Kidney (tissue), 13 donors: ENCODE measurements at regions not wholly inside any gene's neighbourhood (a gene's known extent, or its start where the extent isn't known, plus 50 kb on each side); places are given as distances from the start of the nearest gene placed in this dataset.
A peak's percentile ranks its signal among the peaks of the same experiment; 100 is the strongest.
"Not testable (repeated sequence)": the region's sequence is repeated elsewhere in the genome, so short reads cannot be mapped to it uniquely, and the experiment has no call there.

Source experiments
- DNase-seq, 5 donors: peaks; one replicate each; pipeline ENCODE4 v3.0.0-alpha.2; 2013 to 2020
- FAIRE-seq: peaks from 2 replicates; lab custom pipeline; 2012; peaks lifted over from hg19 to GRCh38; lab: Jason Lieb, UNC
- H3K27ac ChIP-seq, 2 donors: one replicate each; pipeline ENCODE4 v1.7.0; 2013; ENCODE audit warnings: low read depth in 2 of 2, low read length in 2 of 2, inconsistent platforms in 1 of 2
- H3K27me3 ChIP-seq: one replicate; pipeline ENCODE4 v1.7.1; 2013; ENCODE audit warnings: low read length, inconsistent platforms; ENCODE audit not compliant: control insufficient read depth, insufficient read depth
- H3K36me3 ChIP-seq, 3 donors: one replicate each; pipeline versions ENCODE4 v1.7.0 to v1.7.1; 2013; ENCODE audit warnings: low read length in 3 of 3, control low read depth in 1 of 3, inconsistent platforms in 1 of 3; ENCODE audit not compliant: insufficient read depth in 3 of 3, control insufficient read depth in 2 of 3
- H3K4me1 ChIP-seq, 3 donors: one replicate each; pipeline versions ENCODE4 v1.7.0 to v1.7.1; 2013; ENCODE audit warnings: low read length in 3 of 3, inconsistent platforms in 1 of 3, low read depth in 1 of 3; ENCODE audit not compliant: control insufficient read depth in 2 of 3, insufficient read depth in 2 of 3
- H3K4me3 ChIP-seq, 3 donors: one replicate each; pipeline versions ENCODE4 v1.7.0 to v1.8.1; 2013; ENCODE audit warnings: low read length in 3 of 3, control low read depth in 1 of 3, inconsistent platforms in 1 of 3
- H3K9ac ChIP-seq, 3 donors: one replicate each; pipeline versions ENCODE4 v1.7.0 to v1.7.1; 2013; ENCODE audit warnings: low read length in 3 of 3, control low read depth in 1 of 3, inconsistent platforms in 1 of 3
- H3K9me3 ChIP-seq, 3 donors: one replicate each; pipeline versions ENCODE4 v1.7.0 to v1.7.1; 2013; ENCODE audit warnings: low read length in 3 of 3, control low read depth in 1 of 3, inconsistent platforms in 1 of 3; ENCODE audit not compliant: control insufficient read depth in 2 of 3, insufficient read depth in 1 of 3
- CTCF ChIP-seq: IDR thresholded peaks from 3 replicates; pipeline ENCODE4 v1.5.1; 2012; ENCODE audit warnings: mild to moderate bottlenecking, moderate library complexity, borderline replicate concordance; ENCODE audit not compliant: insufficient read depth; ENCODE audit errors: extremely low read depth
- intact Hi-C: fragments of 100-400 bp; cut with DNase I; formaldehyde crosslinking; loops from one replicate; pipeline ENCODE4 v1.11.1; 2022
- donor health status: control.
- donor health status: control.
- donor health status: control.
- donor health status: control.
- donor health status: control.
- donor health status: DM: yes; HTN: yes; CAD: no.
- donor health status: Normal renal cell carcinoma (clear cell type).

- Histone ChIP-seq H3K9me3 (no peaks in the 10 kb centered on the region), H3K27ac (no peak overlapping the region), H3K9ac (no peak overlapping the region), H3K27me3 (no peaks in the 10 kb centered on the region), H3K4me3 (no peak overlapping the region), H3K36me3 (no peaks in the 10 kb centered on the region), H3K4me1 (no peaks in the 10 kb centered on the region)
- no peak for TF ChIP-seq CTCF
- intact Hi-C loops: no loop called here
- no peak for DNase-seq
- FAIRE-seq: no peak
Measured at GRCh38 chr7:145378197-145378596, 542.3 kb upstream of the TPK1 start.

GRCh38 chr7:145360511-145361100 lies 524.8 kb upstream of the TPK1 start:
- FAIRE-seq (no peak), DNase-seq (peak in 1 of 5 donors; percentile 52)
- Histone ChIP-seq H3K27me3 (no peaks in the 10 kb centered on the region), H3K36me3 (no peaks in the 10 kb centered on the region), H3K9me3 (no peaks in the 10 kb centered on the region), H3K9ac (no peak overlapping the region), H3K4me3 (no peak overlapping the region), H3K4me1 (no peaks in the 10 kb centered on the region), H3K27ac (no peak overlapping the region)
- intact Hi-C loops: no loop called here
- no peak for TF ChIP-seq CTCF

- DNase-seq (no peak), FAIRE-seq (no peak)
- Histone ChIP-seq H3K27me3 (no peaks in the 10 kb centered on the region), H3K27ac (no peak overlapping the region), H3K4me3 (no peak overlapping the region), H3K9ac (no peak overlapping the region), H3K9me3 (no peaks in the 10 kb centered on the region), H3K36me3 (no peaks in the 10 kb centered on the region), H3K4me1 (no peaks in the 10 kb centered on the region)
- intact Hi-C loops: no loop called here
- TF ChIP-seq CTCF: no peak
Measured at GRCh38 chr7:145350334-145350733, 514.5 kb upstream of the TPK1 start.

GRCh38 chr7:145349452-145349851 lies 513.6 kb upstream of the TPK1 start:
- FAIRE-seq, intact Hi-C loops: not testable (repeated sequence)

More at GRCh38 chr7:145349452-145349851, 513.6 kb upstream of the TPK1 start:
- H3K9me3 ChIP-seq, H3K9ac ChIP-seq, H3K27ac ChIP-seq, H3K4me1 ChIP-seq, H3K4me3 ChIP-seq, H3K36me3 ChIP-seq, DNase-seq, H3K27me3 ChIP-seq: not testable (repeated sequence)
